ENCODE measurements at regions not wholly inside any gene's neighbourhood (a gene's known extent, or its start where the extent isn't known, plus 50 kb on each side); places are given as distances from the start of the nearest gene placed in this dataset.

GRCh38 chr12:86903159-86903558, 647.0 kb upstream of the MGAT4C start:
- Histone ChIP-seq H3K4ac (ENCODE audit: low read depth in 1 of 2, low read length in 2 of 2) (no peak overlapping the region), H3K79me1 (replicated peaks; ENCODE audit: low read length, poor library complexity, severe bottlenecking) (no peaks in the 10 kb centered on the region), H2BK12ac (ENCODE audit: low read length in 2 of 2) (no peak overlapping the region), H3K4me3 (ENCODE audit: insufficient read depth in 1 of 2, low read depth in 1 of 2, low read length in 2 of 2) (no peak overlapping the region), H2BK5ac (ENCODE audit: low read depth, low read length, poor library complexity, severe bottlenecking) (no peak overlapping the region), H2BK120ac (ENCODE audit: low read depth, low read length) (no peak overlapping the region), H3K36me3 (ENCODE audit: control insufficient read depth in 1 of 2, insufficient read depth in 2 of 2, low read depth in 1 of 2, low read length in 2 of 2) (no peaks in the 10 kb centered on the region), H2AK5ac (ENCODE audit: low read length, severe bottlenecking) (no peak overlapping the region), H3K27ac (ENCODE audit: low read length, poor library complexity, severe bottlenecking) (no peak overlapping the region), H3K9me3 (ENCODE audit: control insufficient read depth, low read length) (no peaks in the 10 kb centered on the region), H3K18ac (ENCODE audit: low read depth in 1 of 2, low read length in 2 of 2) (no peak overlapping the region), H2AFZ (ENCODE audit: low read depth, low read length) (no peak overlapping the region), H3K4me1 (ENCODE audit: control insufficient read depth, insufficient read depth, low read depth, low read length) (no peaks in the 10 kb centered on the region), H3K14ac (ENCODE audit: low read length in 2 of 2) (no peak overlapping the region), H2BK15ac (ENCODE audit: low read depth, poor library complexity, severe bottlenecking) (no peak overlapping the region), H3K9ac (ENCODE audit: low read length) (no peak overlapping the region), H4K8ac (ENCODE audit: low read length) (no peak overlapping the region), H3K23ac (ENCODE audit: low read length in 2 of 2) (no peak overlapping the region), H3K27me3 (ENCODE audit: control insufficient read depth in 1 of 2, insufficient read depth in 1 of 2, low read length in 2 of 2) (no peaks in the 10 kb centered on the region), H4K91ac (ENCODE audit: low read length) (no peak overlapping the region), H3K4me2 (ENCODE audit: low read length, poor library complexity, severe bottlenecking) (no peak overlapping the region)
- 100% methylated on average over 1 of the region's 1 CpG for whole genome bisulfite sequencing
- no peak for DNase-seq

- no peak overlapping the region for H2BK12ac ChIP-seq (ENCODE audit: low read length in 2 of 2)
- no peak overlapping the region for H3K18ac ChIP-seq (ENCODE audit: low read depth in 1 of 2, low read length in 2 of 2)
- DNase-seq, result no peak
- H3K27me3 ChIP-seq (ENCODE audit: control insufficient read depth in 1 of 2, insufficient read depth in 1 of 2, low read length in 2 of 2), result no peaks in the 10 kb centered on the region
- 90% methylated on average over 2 of the region's 3 CpGs for WGBS
- no peak overlapping the region for H2BK120ac ChIP-seq (ENCODE audit: low read depth, low read length)
- H2BK15ac ChIP-seq (ENCODE audit: low read depth, poor library complexity, severe bottlenecking), result no peak overlapping the region
- H2BK5ac ChIP-seq (ENCODE audit: low read depth, low read length, poor library complexity, severe bottlenecking), result no peak overlapping the region
- no peak overlapping the region for H3K4me3 ChIP-seq (ENCODE audit: insufficient read depth in 1 of 2, low read depth in 1 of 2, low read length in 2 of 2)
- H3K4me1 ChIP-seq (ENCODE audit: control insufficient read depth, insufficient read depth, low read depth, low read length), result no peaks in the 10 kb centered on the region
- H3K14ac ChIP-seq (ENCODE audit: low read length in 2 of 2), result no peak overlapping the region
- H3K36me3 ChIP-seq (ENCODE audit: control insufficient read depth in 1 of 2, insufficient read depth in 2 of 2, low read depth in 1 of 2, low read length in 2 of 2), result no peaks in the 10 kb centered on the region
- no peaks in the 10 kb centered on the region for H3K79me1 ChIP-seq (replicated peaks; ENCODE audit: low read length, poor library complexity, severe bottlenecking)
- H4K8ac ChIP-seq (ENCODE audit: low read length), result no peak overlapping the region
- H3K4ac ChIP-seq (ENCODE audit: low read depth in 1 of 2, low read length in 2 of 2), result no peak overlapping the region
- H2AK5ac ChIP-seq (ENCODE audit: low read length, severe bottlenecking), result no peak overlapping the region
- no peak overlapping the region for H3K23ac ChIP-seq (ENCODE audit: low read length in 2 of 2)
- H3K9ac ChIP-seq (ENCODE audit: low read length), result no peak overlapping the region
- H2AFZ ChIP-seq (ENCODE audit: low read depth, low read length), result no peak overlapping the region
- no peaks in the 10 kb centered on the region for H3K9me3 ChIP-seq (ENCODE audit: control insufficient read depth, low read length)
- no peak overlapping the region for H3K27ac ChIP-seq (ENCODE audit: low read length, poor library complexity, severe bottlenecking)
- no peak overlapping the region for H4K91ac ChIP-seq (ENCODE audit: low read length)
- no peak overlapping the region for H3K4me2 ChIP-seq (ENCODE audit: low read length, poor library complexity, severe bottlenecking)
These were observed 604.6 kb upstream of the MGAT4C start for GRCh38 chr12:86860776-86861175.

- no peak overlapping the region for H3K14ac ChIP-seq (ENCODE audit: low read length in 2 of 2)
- no peak overlapping the region for H3K18ac ChIP-seq (ENCODE audit: low read depth in 1 of 2, low read length in 2 of 2)
- no peak overlapping the region for H2BK120ac ChIP-seq (ENCODE audit: low read depth, low read length)
- H2AK5ac ChIP-seq (ENCODE audit: low read length, severe bottlenecking), result no peak overlapping the region
- no peak for DNase-seq
- no peaks in the 10 kb centered on the region for H3K9me3 ChIP-seq (ENCODE audit: control insufficient read depth, low read length)
- H2AFZ ChIP-seq (ENCODE audit: low read depth, low read length), result no peak overlapping the region
- WGBS, result no CpG with 5 or more reads among the region's 1 CpG
- H4K8ac ChIP-seq (ENCODE audit: low read length), result no peak overlapping the region
- no peaks in the 10 kb centered on the region for H3K79me1 ChIP-seq (replicated peaks; ENCODE audit: low read length, poor library complexity, severe bottlenecking)
- no peak overlapping the region for H2BK5ac ChIP-seq (ENCODE audit: low read depth, low read length, poor library complexity, severe bottlenecking)
- H2BK15ac ChIP-seq (ENCODE audit: low read depth, poor library complexity, severe bottlenecking), result no peak overlapping the region
- H3K4me1 ChIP-seq (ENCODE audit: control insufficient read depth, insufficient read depth, low read depth, low read length), result no peaks in the 10 kb centered on the region
- no peak overlapping the region for H3K27ac ChIP-seq (ENCODE audit: low read length, poor library complexity, severe bottlenecking)
- H3K4me3 ChIP-seq (ENCODE audit: insufficient read depth in 1 of 2, low read depth in 1 of 2, low read length in 2 of 2), result no peak overlapping the region
- no peak overlapping the region for H2BK12ac ChIP-seq (ENCODE audit: low read length in 2 of 2)
- no peak overlapping the region for H4K91ac ChIP-seq (ENCODE audit: low read length)
- H3K27me3 ChIP-seq (ENCODE audit: control insufficient read depth in 1 of 2, insufficient read depth in 1 of 2, low read length in 2 of 2), result no peaks in the 10 kb centered on the region
- H3K4ac ChIP-seq (ENCODE audit: low read depth in 1 of 2, low read length in 2 of 2), result no peak overlapping the region
- no peak overlapping the region for H3K9ac ChIP-seq (ENCODE audit: low read length)
- H3K36me3 ChIP-seq (ENCODE audit: control insufficient read depth in 1 of 2, insufficient read depth in 2 of 2, low read depth in 1 of 2, low read length in 2 of 2), result no peaks in the 10 kb centered on the region
- H3K4me2 ChIP-seq (ENCODE audit: low read length, poor library complexity, severe bottlenecking), result no peak overlapping the region
- H3K23ac ChIP-seq (ENCODE audit: low read length in 2 of 2), result no peak overlapping the region
These were observed 596.3 kb upstream of the MGAT4C start for GRCh38 chr12:86852451-86852850.

- H4K8ac ChIP-seq (ENCODE audit: low read length), result no peak overlapping the region
- no peak overlapping the region for H2AK5ac ChIP-seq (ENCODE audit: low read length, severe bottlenecking)
- H3K79me1 ChIP-seq (replicated peaks; ENCODE audit: low read length, poor library complexity, severe bottlenecking), result no peaks in the 10 kb centered on the region
- no peak overlapping the region for H2BK15ac ChIP-seq (ENCODE audit: low read depth, poor library complexity, severe bottlenecking)
- H3K18ac ChIP-seq (ENCODE audit: low read depth in 1 of 2, low read length in 2 of 2), result no peak overlapping the region
- H2BK12ac ChIP-seq (ENCODE audit: low read length in 2 of 2), result no peak overlapping the region
- H3K23ac ChIP-seq (ENCODE audit: low read length in 2 of 2), result no peak overlapping the region
- 65% methylated on average over 3 of the region's 4 CpGs for WGBS
- H3K36me3 ChIP-seq (ENCODE audit: control insufficient read depth in 1 of 2, insufficient read depth in 2 of 2, low read depth in 1 of 2, low read length in 2 of 2), result no peaks in the 10 kb centered on the region
- H2AFZ ChIP-seq (ENCODE audit: low read depth, low read length), result no peak overlapping the region
- H3K14ac ChIP-seq (ENCODE audit: low read length in 2 of 2), result no peak overlapping the region
- no peak overlapping the region for H3K27ac ChIP-seq (ENCODE audit: low read length, poor library complexity, severe bottlenecking)
- no peak overlapping the region for H2BK5ac ChIP-seq (ENCODE audit: low read depth, low read length, poor library complexity, severe bottlenecking)
- no peaks in the 10 kb centered on the region for H3K9me3 ChIP-seq (ENCODE audit: control insufficient read depth, low read length)
- no peaks in the 10 kb centered on the region for H3K4me1 ChIP-seq (ENCODE audit: control insufficient read depth, insufficient read depth, low read depth, low read length)
- no peaks in the 10 kb centered on the region for H3K27me3 ChIP-seq (ENCODE audit: control insufficient read depth in 1 of 2, insufficient read depth in 1 of 2, low read length in 2 of 2)
- H3K4ac ChIP-seq (ENCODE audit: low read depth in 1 of 2, low read length in 2 of 2), result no peak overlapping the region
- H3K4me2 ChIP-seq (ENCODE audit: low read length, poor library complexity, severe bottlenecking), result no peak overlapping the region
- H4K91ac ChIP-seq (ENCODE audit: low read length), result no peak overlapping the region
- no peak overlapping the region for H3K9ac ChIP-seq (ENCODE audit: low read length)
- no peak overlapping the region for H2BK120ac ChIP-seq (ENCODE audit: low read depth, low read length)
- no peak for DNase-seq
- H3K4me3 ChIP-seq (ENCODE audit: insufficient read depth in 1 of 2, low read depth in 1 of 2, low read length in 2 of 2), result no peak overlapping the region
These were observed 582.5 kb upstream of the MGAT4C start for GRCh38 chr12:86838711-86839110.

Data from mesenchymal stem cell (in vitro differentiated cells and primary cell).